ENCODE measurements at regions not wholly inside any gene's neighbourhood (a gene's known extent, or its start where the extent isn't known, plus 50 kb on each side); places are given as distances from the start of the nearest gene placed in this dataset.
A peak's percentile ranks its signal among the peaks of the same experiment; 100 is the strongest.

GRCh38 chr12:107235600-107235999 lies 142.3 kb upstream of the CRY1 start:
- H4K20me1 ChIP-seq (replicated peaks; ENCODE audit: insufficient read depth) = no peaks in the 10 kb centered on the region
- ATAC-seq = no peak
- no peak overlapping the region for H3K4me3 Mint-ChIP-seq
- H3K9me2 ChIP-seq (ENCODE audit: insufficient read depth) = peaks cover 16% of the 10 kb centered on the region
- H3F3A ChIP-seq (replicated peaks; ENCODE audit: low read depth) = no peaks in the 10 kb centered on the region
- H3K27me3 ChIP-seq (ENCODE audit: insufficient read depth) = no peaks in the 10 kb centered on the region
- DNase-seq (ENCODE audit: low spot score) = no peak
- H3K4me1 Mint-ChIP-seq = peaks cover 24% of the 10 kb centered on the region
- H3K4me1 ChIP-seq (ENCODE audit: insufficient read depth) = peaks cover 13% of the 10 kb centered on the region
- H3K27me3 Mint-ChIP-seq (ENCODE audit: insufficient read depth, low read depth, poor library complexity) = no peaks in the 10 kb centered on the region
- H3K4me3 ChIP-seq = no peak overlapping the region
- H3K4me2 ChIP-seq = no peak overlapping the region
- H3K36me3 ChIP-seq (ENCODE audit: insufficient read depth) = no peaks in the 10 kb centered on the region
- H2AFZ ChIP-seq = no peak overlapping the region
- H3K79me2 ChIP-seq (replicated peaks; ENCODE audit: insufficient read depth) = no peaks in the 10 kb centered on the region
- H3K9me3 Mint-ChIP-seq = no peaks in the 10 kb centered on the region
- TF ChIP-seq NANOG (IDR thresholded peaks at IDR 0.05; ENCODE audit: borderline replicate concordance) = no peak
- TF ChIP-seq, protein P1, sequence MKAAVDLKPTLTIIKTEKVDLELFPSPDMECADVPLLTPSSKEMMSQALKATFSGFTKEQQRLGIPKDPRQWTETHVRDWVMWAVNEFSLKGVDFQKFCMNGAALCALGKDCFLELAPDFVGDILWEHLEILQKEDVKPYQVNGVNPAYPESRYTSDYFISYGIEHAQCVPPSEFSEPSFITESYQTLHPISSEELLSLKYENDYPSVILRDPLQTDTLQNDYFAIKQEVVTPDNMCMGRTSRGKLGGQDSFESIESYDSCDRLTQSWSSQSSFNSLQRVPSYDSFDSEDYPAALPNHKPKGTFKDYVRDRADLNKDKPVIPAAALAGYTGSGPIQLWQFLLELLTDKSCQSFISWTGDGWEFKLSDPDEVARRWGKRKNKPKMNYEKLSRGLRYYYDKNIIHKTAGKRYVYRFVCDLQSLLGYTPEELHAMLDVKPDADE (IDR thresholded peaks at IDR 0.05) = no peak
- TF ChIP-seq CREB1 (CRISPR knock-in tag; IDR thresholded peaks at IDR 0.05; ENCODE audit: low read depth) = no peak
- no peak for TF ChIP-seq EZH2 (IDR thresholded peaks at IDR 0.05; ENCODE audit: low read depth, unreplicated experiment)
- TF ChIP-seq POLR2AphosphoS5 (IDR thresholded peaks at IDR 0.05; ENCODE audit: low read depth) = no peak
- no peak overlapping the region for H3K27ac Mint-ChIP-seq
- H3K36me3 Mint-ChIP-seq (ENCODE audit: low read depth) = no peaks in the 10 kb centered on the region
- H3K27ac ChIP-seq (ENCODE audit: low read depth) = no peak overlapping the region

DNA sequence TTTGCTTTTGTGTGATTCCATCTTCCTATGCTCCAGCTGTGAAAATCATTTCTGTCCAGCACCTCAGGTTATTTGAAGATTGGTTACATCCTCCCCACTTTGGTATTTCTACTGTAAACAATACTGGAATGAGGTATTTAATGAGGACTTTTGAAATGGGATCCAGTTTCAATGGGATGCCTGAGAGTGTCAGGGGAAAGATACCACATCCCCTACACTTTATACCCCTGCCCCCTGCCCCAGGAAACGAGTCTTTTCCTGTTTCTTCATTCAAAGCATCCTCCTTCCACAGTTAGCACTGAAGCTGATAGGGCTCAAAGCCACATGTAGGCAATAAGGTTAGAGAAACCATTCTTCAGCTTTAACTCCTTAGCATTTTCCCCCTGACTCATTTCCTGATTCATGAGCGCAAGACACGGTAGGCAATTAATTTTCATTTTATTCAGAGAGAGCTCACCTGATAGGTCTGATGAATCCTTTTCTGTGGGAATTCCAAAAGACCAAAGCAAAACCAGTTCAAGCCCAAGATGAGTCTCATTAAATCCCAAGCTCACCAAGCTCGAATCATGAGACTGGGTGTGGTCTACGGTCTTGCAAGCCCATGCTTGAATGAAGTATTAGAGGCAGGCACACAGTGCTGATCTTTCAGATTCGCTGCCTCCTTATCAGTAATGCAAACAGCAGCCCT lies 143.6 kb upstream of the CRY1 start:
- H3K4me3 Mint-ChIP-seq = no peak overlapping the region
- ATAC-seq (no peak), DNase-seq (ENCODE audit: low spot score) (peak; percentile 25)
- H3F3A ChIP-seq (replicated peaks; ENCODE audit: low read depth) = no peaks in the 10 kb centered on the region
- H3K79me2 ChIP-seq (replicated peaks; ENCODE audit: insufficient read depth) = no peaks in the 10 kb centered on the region
- H3K4me2 ChIP-seq = peak overlapping the region; percentile 44
- peaks cover 13% of the 10 kb centered on the region for H3K4me1 ChIP-seq (ENCODE audit: insufficient read depth)
- H3K27me3 ChIP-seq (ENCODE audit: insufficient read depth) = no peaks in the 10 kb centered on the region
- H3K4me1 Mint-ChIP-seq = peaks cover 25% of the 10 kb centered on the region
- H4K20me1 ChIP-seq (replicated peaks; ENCODE audit: insufficient read depth) = no peaks in the 10 kb centered on the region
- no peaks in the 10 kb centered on the region for H3K9me3 Mint-ChIP-seq
- no peak overlapping the region for H3K27ac Mint-ChIP-seq
- H3K27ac ChIP-seq (ENCODE audit: low read depth) = no peak overlapping the region
- H3K4me3 ChIP-seq = no peak overlapping the region
- H2AFZ ChIP-seq = peak overlapping the region; percentile 96
- no peaks in the 10 kb centered on the region for H3K36me3 Mint-ChIP-seq (ENCODE audit: low read depth)
- peaks cover 21% of the 10 kb centered on the region for H3K9me2 ChIP-seq (ENCODE audit: insufficient read depth)
- H3K36me3 ChIP-seq (ENCODE audit: insufficient read depth) = no peaks in the 10 kb centered on the region
- H3K27me3 Mint-ChIP-seq (ENCODE audit: insufficient read depth, low read depth, poor library complexity) = no peaks in the 10 kb centered on the region
- TF ChIP-seq EZH2phosphoT487 (IDR thresholded peaks at IDR 0.05; ENCODE audit: unreplicated experiment) (no peak), NANOG (IDR thresholded peaks at IDR 0.05; ENCODE audit: borderline replicate concordance) (0 out of 2 replicates have a peak, but pooled peaks have one; percentile 18)
- TF ChIP-seq, protein P2, sequence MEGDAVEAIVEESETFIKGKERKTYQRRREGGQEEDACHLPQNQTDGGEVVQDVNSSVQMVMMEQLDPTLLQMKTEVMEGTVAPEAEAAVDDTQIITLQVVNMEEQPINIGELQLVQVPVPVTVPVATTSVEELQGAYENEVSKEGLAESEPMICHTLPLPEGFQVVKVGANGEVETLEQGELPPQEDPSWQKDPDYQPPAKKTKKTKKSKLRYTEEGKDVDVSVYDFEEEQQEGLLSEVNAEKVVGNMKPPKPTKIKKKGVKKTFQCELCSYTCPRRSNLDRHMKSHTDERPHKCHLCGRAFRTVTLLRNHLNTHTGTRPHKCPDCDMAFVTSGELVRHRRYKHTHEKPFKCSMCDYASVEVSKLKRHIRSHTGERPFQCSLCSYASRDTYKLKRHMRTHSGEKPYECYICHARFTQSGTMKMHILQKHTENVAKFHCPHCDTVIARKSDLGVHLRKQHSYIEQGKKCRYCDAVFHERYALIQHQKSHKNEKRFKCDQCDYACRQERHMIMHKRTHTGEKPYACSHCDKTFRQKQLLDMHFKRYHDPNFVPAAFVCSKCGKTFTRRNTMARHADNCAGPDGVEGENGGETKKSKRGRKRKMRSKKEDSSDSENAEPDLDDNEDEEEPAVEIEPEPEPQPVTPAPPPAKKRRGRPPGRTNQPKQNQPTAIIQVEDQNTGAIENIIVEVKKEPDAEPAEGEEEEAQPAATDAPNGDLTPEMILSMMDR (conservative IDR thresholded peaks at IDR 0.05; ENCODE audit: low read depth in 2 of 2) = no peak
- TF ChIP-seq, protein P3, sequence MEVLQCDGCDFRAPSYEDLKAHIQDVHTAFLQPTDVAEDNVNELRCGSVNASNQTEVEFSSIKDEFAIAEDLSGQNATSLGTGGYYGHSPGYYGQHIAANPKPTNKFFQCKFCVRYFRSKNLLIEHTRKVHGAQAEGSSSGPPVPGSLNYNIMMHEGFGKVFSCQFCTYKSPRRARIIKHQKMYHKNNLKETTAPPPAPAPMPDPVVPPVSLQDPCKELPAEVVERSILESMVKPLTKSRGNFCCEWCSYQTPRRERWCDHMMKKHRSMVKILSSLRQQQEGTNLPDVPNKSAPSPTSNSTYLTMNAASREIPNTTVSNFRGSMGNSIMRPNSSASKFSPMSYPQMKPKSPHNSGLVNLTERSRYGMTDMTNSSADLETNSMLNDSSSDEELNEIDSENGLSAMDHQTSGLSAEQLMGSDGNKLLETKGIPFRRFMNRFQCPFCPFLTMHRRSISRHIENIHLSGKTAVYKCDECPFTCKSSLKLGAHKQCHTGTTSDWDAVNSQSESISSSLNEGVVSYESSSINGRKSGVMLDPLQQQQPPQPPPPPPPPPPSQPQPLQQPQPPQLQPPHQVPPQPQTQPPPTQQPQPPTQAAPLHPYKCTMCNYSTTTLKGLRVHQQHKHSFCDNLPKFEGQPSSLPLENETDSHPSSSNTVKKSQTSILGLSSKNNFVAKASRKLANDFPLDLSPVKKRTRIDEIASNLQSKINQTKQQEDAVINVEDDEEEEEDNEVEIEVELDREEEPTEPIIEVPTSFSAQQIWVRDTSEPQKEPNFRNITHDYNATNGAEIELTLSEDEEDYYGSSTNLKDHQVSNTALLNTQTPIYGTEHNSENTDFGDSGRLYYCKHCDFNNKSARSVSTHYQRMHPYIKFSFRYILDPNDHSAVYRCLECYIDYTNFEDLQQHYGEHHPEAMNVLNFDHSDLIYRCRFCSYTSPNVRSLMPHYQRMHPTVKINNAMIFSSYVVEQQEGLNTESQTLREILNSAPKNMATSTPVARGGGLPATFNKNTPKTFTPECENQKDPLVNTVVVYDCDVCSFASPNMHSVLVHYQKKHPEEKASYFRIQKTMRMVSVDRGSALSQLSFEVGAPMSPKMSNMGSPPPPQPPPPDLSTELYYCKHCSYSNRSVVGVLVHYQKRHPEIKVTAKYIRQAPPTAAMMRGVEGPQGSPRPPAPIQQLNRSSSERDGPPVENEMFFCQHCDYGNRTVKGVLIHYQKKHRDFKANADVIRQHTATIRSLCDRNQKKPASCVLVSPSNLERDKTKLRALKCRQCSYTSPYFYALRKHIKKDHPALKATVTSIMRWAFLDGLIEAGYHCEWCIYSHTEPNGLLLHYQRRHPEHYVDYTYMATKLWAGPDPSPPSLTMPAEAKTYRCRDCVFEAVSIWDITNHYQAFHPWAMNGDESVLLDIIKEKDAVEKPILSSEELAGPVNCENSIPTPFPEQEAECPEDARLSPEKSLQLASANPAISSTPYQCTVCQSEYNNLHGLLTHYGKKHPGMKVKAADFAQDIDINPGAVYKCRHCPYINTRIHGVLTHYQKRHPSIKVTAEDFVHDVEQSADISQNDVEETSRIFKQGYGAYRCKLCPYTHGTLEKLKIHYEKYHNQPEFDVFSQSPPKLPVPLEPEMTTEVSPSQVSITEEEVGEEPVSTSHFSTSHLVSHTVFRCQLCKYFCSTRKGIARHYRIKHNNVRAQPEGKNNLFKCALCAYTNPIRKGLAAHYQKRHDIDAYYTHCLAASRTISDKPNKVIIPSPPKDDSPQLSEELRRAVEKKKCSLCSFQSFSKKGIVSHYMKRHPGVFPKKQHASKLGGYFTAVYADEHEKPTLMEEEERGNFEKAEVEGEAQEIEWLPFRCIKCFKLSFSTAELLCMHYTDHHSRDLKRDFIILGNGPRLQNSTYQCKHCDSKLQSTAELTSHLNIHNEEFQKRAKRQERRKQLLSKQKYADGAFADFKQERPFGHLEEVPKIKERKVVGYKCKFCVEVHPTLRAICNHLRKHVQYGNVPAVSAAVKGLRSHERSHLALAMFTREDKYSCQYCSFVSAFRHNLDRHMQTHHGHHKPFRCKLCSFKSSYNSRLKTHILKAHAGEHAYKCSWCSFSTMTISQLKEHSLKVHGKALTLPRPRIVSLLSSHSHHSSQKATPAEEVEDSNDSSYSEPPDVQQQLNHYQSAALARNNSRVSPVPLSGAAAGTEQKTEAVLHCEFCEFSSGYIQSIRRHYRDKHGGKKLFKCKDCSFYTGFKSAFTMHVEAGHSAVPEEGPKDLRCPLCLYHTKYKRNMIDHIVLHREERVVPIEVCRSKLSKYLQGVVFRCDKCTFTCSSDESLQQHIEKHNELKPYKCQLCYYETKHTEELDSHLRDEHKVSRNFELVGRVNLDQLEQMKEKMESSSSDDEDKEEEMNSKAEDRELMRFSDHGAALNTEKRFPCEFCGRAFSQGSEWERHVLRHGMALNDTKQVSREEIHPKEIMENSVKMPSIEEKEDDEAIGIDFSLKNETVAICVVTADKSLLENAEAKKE (CRISPR knock-in tag; IDR thresholded peaks at IDR 0.05) = no peak

Data from GM23338 (cell line).